Islet precursor cell (in vitro differentiated cells): ENCODE measurements at regions not wholly inside any gene's neighbourhood (a gene's known extent, or its start where the extent isn't known, plus 50 kb on each side); places are given as distances from the start of the nearest gene placed in this dataset.

Source experiments
- DNase-seq: peaks from one replicate; pipeline ENCODE4 v3.0.0-alpha.2; 2018

DNA sequence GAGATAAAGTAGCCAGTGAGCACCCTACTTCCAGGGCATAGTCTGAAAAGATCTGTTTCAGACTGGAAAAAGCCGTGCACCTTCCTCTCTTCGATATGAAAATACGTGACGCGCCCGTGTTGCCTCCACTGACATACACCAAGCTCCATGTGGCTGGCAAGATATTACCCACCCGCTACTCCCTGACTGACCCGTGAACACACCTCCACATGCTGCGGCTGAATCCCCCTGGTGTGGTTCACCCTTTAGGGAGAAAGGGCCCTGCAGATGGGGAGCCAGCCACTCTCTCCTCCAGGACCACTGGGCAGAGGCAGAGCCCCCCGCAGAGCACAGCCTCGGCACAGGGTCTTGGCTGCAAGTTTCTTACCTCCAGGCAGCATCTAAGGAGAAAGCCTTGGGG lies 245.0 kb downstream of the BRD1 start:
- DNase-seq = peak; percentile 43

DNA sequence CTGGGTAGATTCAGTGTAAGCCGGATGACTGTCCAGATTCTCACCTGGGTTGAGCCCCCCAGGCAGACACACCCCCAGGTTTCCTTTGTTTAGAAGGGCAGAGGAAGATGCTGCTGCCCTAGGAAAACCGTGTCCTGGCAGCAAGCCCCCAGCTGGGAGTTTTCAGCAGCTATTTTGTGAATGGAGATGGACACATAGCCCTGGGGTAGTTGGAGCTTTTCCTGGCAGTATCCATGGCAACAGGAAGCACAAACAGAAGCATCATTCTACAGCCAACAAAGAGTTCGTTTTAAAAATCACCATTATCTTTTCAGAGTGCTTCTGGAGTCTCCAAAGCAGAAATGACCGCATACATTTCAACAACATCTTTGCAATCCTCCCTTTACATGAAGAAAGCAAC lies 245.5 kb downstream of the BRD1 start:
- DNase-seq = peak; percentile 36

DNA sequence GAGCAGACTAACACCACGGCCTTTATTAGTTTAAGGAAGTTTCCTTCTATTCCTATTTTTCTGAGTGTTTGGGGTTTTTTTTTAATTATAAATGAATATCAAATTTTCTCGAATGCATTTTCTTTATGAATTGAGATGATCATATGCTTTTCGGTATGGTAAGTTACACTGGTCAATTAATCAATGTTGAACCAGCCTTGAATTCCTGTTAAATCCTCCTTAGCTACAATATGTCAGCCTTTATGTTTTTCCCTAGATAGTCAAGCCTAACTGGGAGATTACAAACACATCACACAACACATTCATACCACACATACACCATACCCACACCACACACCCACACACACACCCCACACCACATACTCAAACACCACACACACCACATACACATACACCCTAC lies 247.6 kb downstream of the BRD1 start:
- no peak for DNase-seq

DNA sequence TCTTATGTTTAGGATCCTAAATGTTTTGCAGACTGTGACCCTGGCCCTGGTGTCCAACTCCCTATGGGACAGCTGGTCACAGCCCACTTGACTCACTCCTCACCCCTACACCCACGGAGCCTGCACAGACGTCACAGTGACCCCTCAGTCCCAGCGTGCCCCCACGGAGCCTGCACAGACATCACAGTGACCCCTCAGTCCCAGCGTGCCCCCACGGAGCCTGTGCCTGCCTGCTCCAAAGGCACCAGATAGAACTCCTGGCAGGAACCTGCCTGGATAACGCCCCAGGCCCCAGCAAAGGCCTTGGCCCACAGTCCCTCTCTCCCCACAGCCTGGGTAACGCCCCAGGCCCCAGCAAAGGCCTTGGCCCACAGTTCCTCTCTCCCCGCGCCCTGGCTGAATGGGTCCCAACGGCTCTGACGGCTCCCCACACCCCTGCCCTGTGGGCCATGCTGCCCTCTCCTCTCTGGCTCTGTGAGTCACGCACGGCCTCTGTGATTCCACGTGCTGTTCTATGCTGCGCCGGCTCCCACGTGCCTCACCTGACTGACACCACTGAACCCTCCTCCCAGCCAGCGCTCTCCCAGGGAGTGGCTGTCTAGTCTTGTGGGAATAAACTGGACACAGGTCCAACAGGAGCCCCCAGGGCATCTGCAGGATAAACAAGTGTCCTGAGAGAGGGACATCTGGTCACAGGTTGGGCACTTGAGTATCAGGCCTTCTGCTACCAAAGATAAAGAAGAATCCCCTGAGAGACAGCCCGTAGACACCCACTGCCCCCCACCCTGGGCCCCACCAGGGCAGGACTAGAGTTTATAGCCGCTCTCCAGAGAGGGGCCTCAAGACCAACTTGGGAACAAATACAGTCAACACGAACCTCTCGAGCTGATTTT lies 250.3 kb downstream of the BRD1 start:
- DNase-seq = peak; percentile 45

DNA sequence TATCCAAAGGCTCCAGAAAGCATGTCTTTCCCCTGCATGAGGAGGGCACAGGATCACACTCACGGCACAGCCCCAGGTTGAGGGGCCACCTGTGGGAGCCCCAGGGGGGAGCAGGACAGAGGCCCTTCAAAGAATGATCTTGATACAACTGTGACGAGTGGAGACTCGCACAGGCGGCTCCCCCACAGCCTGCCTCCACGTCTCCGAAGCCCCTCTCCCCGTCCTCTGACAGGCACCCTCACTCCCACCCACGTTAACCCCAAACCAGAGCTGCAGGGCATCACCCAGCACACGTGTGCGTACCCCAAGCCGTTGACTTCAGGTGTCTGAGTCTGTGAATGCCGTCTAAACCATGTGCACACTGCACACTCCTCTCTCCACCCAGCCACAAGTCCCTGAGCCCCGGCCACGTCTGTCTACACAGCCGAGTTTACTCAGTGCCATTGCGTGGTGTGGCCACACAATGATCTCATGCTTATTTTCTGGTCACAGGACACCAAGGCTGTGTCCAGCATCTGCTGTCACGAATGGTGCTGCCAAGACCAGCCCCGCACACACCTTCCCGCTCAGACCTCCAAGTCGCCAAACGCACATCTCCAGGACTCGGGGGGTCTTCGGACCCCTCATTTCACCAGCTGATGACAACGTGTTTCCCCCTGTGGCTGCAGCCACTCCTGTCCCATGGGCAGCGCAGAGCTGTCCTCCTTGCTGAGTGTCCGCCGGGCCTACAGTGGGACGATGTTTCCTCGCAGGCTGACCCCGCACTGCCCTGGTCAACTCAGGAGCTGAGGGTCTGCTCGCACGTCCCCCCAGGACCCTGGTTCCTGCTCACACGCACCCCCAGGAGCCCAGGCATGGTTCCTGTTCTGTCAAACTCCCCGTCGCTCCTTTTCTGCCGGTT lies 251.2 kb downstream of the BRD1 start:
- peak; percentile 48 for DNase-seq

DNA sequence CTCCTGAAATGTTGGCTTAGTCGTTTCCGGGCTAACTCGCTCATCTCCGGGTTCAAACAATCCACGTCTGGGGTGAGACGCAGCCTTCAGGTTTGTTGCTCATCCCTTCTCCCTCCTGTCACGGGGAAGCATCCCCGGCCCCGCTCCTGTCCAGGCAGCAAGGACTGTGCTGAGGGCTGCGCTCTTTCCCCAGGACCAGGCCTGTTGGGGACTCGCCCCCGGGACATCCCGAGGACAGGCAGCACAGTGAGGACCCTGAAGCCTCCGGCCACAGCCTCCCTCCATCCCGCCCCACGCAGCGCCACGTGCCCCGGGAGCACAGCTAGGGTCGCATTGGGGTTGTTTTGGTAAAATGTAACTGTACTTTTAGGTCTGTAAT lies 252.0 kb downstream of the BRD1 start:
- no peak for DNase-seq

DNA sequence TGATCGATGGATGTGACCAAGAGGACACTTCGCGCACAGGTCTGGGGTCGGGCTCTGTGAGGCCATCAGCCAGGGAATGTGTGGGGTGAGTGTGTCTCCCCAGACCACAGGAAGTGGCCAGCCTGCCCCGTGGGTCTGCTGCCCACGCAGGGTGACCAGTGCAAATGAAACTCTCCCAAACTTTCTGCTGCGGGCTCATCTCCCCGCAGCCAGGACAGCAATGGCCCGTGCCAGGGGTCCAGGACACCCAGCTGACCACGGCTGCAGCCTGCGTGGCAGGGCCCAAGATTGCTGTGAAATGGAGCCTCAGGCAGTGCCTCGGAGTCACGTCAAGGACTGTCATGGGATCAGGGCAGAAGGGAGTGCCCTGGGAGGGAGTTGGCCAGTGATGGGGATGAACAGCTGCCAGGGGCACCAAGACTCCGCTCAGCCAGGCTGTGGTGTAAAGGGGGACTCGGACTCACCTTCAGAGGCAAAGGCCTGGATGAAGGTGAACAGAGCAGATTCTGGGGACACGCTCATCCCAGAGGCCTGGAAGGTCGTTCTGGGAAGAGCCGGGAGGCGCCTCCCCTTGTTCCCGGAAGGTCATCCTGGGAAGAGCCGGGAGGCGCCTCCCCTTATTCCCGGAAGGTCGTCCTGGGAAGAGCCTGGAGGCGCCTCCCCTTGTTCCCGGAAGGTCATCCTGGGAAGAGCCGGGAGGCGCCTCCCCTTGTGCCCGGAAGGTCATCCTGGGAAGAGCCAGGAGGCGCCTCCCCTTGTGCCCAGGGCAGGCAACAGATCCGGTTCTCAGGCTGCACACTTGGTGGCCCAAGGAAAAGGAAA lies 252.6 kb downstream of the BRD1 start:
- peak; percentile 29 for DNase-seq

DNA sequence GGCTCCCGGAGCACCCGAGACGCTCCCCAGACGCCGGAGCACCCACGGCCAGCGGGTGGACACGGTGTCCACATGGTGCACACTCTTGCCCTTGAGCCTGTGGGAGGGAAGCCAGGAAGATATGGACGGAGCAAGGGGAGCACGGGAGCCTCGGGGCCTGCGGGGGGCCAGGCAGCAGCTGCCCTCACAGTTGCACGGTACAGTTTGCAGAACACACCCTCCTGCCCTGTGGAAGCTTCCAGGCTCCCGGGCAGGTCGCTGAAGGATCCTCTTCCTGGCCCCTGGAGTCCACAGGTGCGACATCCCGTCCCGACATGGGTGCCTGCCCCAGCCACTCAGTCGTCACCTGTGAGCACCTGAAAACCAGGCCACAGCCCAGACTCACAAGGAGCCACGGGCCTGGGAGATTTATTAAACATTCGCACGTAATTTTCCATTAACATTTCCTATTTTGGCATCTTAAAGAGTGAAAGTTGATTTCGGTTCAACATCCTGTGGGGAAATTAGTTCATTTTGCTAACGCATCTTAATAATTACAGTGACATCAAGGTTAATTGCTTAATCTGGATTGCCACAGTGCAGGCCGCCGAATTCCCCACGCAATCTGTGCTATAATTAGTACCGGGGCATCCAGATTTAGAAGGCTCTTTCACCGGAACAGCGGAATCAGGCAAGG lies 253.3 kb downstream of the BRD1 start:
- DNase-seq = peak; percentile 29

DNA sequence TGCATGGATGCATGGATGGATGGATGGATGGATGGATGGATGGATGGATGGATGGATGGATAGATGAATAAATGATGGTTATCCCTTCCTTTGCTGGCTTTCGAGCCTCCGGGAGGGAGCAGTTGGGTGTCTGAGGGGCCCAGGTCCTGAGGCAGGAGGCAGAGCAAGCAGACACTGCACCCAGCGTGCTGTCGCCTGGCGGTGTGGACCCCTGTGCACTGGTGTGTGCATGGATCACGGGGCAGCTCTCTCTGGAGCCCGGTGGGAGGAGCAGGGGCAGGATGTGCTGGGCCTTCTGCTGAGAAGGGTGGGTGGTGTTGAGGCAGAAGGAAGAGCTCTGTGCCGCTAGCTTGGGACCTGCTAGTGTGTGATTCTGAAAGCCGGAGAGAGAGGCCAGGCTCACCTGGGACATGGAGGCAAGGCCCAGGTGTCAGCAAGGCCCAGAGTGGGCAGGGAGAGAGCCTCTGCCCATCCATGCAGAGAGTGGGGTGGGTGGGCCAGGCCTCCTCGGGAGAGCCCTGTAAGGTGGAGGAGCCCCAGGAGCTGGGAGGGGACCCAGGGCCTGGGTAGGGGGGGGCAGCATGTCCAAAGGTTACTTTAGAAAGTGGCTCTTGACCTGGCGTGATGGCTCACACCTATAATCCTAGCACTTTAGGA lies 254.4 kb downstream of the BRD1 start:
- peak; percentile 27 for DNase-seq

DNA sequence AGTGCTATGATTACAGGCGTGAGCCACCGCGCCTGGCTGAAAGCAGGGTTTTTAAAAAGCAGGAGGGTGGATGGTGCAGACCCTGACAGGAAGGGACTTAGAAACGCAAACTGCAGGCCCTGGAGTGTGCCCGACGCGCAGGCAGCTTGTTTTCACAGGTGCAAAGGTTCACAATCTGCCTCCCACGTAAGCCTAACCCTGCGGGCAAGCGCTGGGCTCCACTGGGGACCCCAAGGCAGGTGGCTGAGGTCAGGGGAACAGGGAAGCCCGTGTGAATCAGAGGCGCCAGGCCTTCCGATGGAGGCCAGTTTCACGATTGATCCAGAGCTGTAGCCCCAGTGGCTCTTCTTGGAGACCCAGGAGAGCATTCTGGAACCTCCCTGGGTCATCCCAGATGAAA lies 256.3 kb downstream of the BRD1 start:
- peak; percentile 35 for DNase-seq

DNA sequence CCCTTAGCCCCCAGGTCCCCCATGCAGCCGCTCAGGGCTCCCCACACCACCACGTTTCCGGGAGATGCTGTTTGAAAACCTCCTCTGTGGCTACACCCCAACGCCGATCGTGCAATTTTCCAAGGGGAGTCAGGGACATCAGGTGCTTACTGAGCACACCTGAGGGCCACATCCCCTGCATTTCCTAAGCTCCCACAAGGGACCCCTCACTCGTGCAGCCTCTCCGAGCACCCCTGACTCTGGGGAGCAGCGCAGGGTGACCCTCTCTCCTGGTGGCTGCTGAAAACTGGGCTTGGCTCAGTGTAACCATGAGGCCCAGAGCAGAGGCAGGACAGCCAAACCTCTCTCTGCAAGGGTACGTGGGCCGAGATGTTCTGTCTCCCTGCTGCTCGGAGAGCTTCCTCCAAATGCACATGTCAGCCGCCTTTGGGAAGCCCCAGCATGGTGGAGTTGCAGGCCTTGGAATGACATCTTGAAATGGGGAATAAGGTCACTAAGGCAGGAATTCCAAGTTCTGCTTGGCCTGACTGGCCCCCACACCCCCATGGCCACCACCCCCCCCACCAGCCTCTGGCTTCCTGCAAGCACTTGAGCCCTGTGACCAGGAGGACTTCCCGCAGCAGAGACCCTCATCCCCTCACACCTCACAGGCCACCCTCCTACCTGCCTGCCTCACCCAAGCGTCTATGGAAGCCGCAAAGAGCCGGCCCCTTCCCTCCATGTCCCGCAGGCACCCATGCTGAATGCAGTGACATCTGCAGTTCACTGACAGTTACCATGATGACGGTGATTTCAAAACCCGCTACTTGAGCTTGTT lies 257.4 kb downstream of the BRD1 start:
- DNase-seq = no peak

DNA sequence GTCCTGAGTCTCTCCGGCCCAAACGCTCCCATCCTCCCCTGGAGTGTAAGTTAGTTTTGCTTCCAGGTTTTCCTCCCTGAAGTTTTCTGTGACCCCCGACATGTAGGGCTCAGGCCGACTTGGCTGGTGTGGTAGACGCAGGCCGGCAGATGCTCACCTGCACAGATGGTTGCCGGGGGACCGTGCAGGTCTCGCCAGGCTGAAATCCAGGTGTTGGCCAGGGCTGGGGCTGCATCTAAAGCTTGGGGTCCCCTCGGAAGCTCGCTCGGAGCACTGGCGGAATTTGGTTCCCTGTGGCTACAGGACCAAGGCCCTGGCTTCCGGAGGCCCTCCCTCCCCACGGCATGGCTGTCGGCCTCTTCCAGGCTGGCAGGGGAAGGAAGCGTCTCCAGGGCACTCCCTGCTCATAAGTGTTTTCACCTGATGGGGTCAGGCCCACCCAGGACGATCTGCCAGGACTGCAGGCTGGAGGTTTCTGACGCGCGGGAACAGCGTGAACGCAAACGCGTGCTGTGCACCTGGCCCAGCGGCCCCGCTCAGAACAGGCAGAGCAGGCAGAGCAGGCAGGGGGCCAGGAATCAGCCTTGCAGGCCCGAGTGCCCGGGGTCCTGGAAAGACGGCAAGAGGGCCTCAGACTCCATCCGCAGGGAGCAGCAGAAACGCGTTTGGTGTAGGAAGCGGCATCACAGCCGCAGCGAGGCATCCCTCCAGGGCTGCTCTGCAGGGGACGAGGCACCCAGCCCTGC lies 258.2 kb downstream of the BRD1 start:
- peak; percentile 50 for DNase-seq

DNA sequence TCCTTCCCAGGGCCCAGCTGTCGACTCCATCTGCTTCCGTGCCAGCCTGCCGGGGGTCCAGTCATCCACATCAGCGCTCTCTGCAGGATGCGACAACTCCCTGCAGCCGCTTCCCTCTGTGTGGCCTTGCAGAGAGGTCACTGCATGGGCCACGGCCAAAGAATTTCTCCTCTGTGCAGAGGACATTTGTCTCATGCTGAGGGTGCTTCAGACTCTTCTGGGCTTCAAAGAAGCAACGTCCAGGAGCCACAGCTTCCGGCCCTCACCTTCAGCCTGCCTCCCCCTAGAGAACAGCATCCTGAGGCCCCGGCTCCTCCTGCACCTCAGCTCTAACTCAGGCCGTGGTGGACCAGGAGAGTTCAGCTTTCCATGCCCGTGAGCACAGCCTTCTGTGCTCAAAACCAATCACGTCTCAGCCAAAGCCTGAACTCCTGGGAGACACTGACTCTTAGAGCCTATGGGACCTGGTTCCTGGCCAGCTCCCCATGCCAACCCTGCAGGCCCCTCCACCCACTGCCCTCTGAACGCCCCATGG lies 258.9 kb downstream of the BRD1 start:
- DNase-seq = no peak

DNA sequence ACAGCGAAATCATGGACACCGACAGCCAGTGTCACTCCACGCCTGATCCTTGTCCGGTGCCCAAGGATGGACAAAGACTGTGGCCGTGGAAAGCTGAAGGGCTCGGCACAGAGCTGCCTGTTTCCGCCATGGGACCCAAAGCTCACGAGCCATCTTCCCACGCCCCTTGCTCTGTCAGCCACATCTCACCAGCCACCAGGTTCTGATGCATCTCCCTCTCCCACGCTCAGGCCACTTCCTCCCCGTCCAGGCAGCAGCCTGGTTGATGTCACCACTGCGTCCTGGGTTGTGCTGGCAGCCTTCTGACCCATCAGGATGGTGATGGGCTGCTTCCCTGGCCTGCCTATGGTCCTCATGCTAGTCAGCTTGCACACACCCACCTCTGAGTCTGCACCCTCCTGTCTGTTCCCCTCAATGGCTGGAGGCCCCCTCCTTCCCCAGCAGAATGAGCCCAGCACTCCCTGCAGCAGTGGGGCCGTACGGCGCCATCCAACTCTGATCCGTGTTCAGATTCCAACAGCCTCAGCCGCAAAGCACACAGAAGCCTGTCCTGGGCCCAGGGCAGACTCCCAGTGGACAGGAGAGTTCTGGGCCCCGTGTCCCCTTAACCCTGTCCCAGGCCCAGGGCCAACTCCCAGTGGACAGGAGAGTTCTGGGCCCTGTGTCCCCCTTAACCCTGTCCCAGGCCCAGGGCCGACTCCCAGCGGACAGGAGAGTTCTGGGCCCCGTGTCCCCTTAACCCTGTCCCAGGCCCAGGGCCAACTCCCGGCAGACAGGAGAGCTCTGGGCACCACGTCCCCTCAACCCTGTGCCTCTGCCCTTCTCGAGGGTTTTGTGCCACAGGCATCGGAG lies 259.5 kb downstream of the BRD1 start:
- DNase-seq = peak; percentile 52

DNA sequence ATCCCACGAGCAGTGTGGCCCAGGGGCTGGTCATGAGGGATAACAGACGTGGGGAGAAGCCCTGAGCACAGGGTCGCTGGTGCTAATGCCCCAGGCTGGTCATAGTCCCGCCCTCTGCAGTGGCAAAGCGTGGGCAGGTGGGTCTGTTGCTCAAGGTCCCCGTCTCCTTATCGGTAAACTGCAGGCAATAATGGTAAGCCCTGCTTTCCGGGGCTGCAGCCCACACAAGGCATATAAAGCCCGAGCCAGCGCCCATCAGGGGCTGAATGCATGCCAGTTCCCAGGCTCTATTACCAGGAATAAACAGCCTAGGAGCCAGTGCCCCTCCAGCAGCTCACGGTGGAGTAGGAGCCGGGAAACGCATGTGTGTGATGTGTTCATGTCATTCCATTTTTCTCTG lies 261.0 kb downstream of the BRD1 start:
- DNase-seq = peak; percentile 42

DNA sequence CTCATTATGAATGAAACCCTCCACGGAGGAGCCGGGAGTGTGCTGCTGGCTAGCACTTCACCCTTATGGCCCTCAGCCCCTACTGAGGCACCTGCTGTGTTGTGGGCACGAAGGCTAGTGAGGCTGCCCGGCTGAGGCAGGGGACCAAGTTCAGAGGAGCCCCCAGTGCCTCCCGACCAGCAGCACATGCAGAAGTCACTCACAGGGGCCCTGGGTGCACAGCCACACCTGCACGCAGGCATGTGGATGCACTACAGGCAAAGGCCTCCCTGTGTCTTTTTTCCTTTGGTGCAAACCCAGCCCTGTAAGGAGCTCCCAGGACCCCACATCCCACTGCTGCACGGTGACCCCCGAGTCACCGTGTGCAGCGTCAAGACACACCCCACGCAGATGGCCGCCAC lies 261.5 kb downstream of the BRD1 start:
- DNase-seq = peak; percentile 29

DNA sequence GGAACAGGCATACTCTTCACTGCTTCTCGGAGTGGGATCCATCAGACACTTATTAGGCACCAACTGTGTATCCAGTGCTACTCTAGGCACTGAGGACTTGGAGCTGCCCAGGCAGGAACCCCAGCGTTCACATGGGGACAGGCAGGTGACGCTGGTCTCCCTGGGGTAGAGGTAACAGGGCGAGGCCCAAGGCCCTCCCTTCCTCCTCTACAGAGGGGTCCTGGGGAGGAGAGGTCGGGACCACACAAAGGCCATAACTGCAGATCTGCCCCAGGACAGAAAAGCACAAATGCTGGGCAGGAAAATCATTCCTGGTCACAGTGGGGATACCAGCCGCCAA lies 262.2 kb downstream of the BRD1 start:
- peak; percentile 19 for DNase-seq

DNA sequence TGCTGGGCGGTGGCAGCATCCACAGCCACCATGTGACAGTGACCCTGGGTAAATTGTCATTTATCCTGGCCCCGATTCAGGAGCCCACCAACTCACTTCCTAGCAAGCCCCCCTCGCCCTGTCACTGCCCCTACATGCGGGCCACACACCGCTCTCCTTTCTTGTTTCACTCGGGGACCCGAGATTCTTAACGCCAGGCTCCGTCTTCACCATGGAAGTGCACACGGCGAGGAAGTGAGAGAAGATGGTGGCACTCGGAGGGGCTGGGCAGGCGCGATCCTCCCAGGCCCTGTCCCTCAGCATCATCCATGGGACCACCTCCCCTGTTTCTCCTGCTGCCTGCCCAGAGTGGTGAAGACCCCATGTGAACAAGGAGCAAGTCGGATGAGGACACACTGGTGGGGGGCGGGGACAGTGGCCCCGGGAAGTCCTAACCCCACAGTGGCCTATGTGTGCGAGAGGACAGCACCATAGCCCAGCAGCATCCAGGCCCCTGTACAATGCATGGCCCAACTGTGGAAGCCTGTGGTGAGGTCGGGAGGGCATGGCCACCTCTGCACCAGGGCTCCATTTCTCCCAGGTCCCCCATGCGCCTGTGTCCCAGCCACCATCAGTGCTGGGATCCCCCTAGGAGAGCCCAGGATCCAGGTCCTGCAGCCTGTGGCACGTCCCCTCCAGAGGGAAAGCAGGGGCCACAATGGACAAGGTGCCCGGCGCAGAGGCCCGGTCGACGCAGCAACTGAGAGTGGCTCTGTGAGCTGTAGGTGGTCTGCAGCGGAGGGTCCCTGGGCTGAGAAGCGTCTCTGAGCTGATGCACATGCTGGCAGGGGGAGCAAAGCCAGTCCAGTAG lies 262.8 kb downstream of the BRD1 start:
- peak; percentile 23 for DNase-seq
